Neuronal stem cell (in vitro differentiated cells): ENCODE measurements at regions not wholly inside any gene's neighbourhood (a gene's known extent, or its start where the extent isn't known, plus 50 kb on each side); places are given as distances from the start of the nearest gene placed in this dataset.

Source experiments
- DNase-seq: peaks from one replicate; pipeline ENCODE4 v3.0.0-alpha.2; 2013; ENCODE audit warnings: low spot score
- H2AFZ ChIP-seq: one replicate; pipeline ENCODE4 v1.6.1; 2013; ENCODE audit warnings: mild to moderate bottlenecking, low read length, inconsistent platforms
- H2AK5ac ChIP-seq: 2 replicates; pipeline ENCODE4 v1.6.1; 2013; ENCODE audit warnings: low read depth, mild to moderate bottlenecking, inconsistent platforms, low read length, moderate library complexity, mixed read lengths
- H2BK120ac ChIP-seq: 2 replicates; pipeline ENCODE4 v1.6.1; 2013; ENCODE audit warnings: low read depth, mild to moderate bottlenecking, inconsistent platforms, low read length, moderate library complexity, mixed read lengths
- H2BK12ac ChIP-seq: one replicate; pipeline ENCODE4 v1.6.1; 2013; ENCODE audit warnings: low read length, inconsistent platforms
- H2BK15ac ChIP-seq: 2 replicates; pipeline ENCODE4 v1.6.1; 2013; ENCODE audit warnings: mild to moderate bottlenecking, low read length, inconsistent platforms, mixed read lengths
- H2BK5ac ChIP-seq: one replicate; pipeline ENCODE4 v1.6.1; 2013; ENCODE audit warnings: inconsistent platforms, mild to moderate bottlenecking, low read length, moderate library complexity
- H3K14ac ChIP-seq: one replicate; pipeline ENCODE4 v1.6.1; 2013; ENCODE audit warnings: low read length, inconsistent platforms
- H3K18ac ChIP-seq: 2 replicates; pipeline ENCODE4 v1.6.1; 2013; ENCODE audit warnings: low read length, inconsistent platforms
- H3K23ac ChIP-seq: 2 replicates; pipeline ENCODE4 v1.6.1; 2013; ENCODE audit warnings: low read depth, mild to moderate bottlenecking, mixed read lengths, low read length, inconsistent platforms; ENCODE audit not compliant: poor library complexity
- H3K27ac ChIP-seq: replicated peaks from 3 replicates; pipeline ENCODE4 v1.5.1; 2013; ENCODE audit warnings: low read length, inconsistent platforms
- H3K27me3 ChIP-seq, 3 experiments: 2 replicates each; pipeline ENCODE4 v1.6.1; 2013; ENCODE audit warnings: low read length in 3 of 3, mild to moderate bottlenecking in 2 of 3, inconsistent platforms in 1 of 3, low read depth in 1 of 3, mixed read lengths in 1 of 3, moderate library complexity in 1 of 3; ENCODE audit not compliant: control insufficient read depth in 3 of 3, insufficient read depth in 3 of 3
- H3K36me3 ChIP-seq, 2 donors: replicated peaks in 1 of 2; 2 replicates each; pipeline ENCODE4 v1.6.1; 2013; ENCODE audit warnings: low read length in 2 of 2; ENCODE audit not compliant: control insufficient read depth in 2 of 2, insufficient read depth in 2 of 2
- H3K4ac ChIP-seq: 2 replicates; pipeline ENCODE4 v1.6.1; 2013; ENCODE audit warnings: inconsistent platforms, mild to moderate bottlenecking, low read length, moderate library complexity
- H3K4me1 ChIP-seq, 2 donors: 1 replicate in 1 of 2; 2 replicates in 1 of 2; pipeline ENCODE4 v1.6.1; 2013; ENCODE audit warnings: low read length in 2 of 2, low read depth in 1 of 2; ENCODE audit not compliant: control insufficient read depth in 2 of 2, insufficient read depth in 1 of 2
- H3K4me2 ChIP-seq: one replicate; pipeline ENCODE4 v1.6.1; 2013; ENCODE audit warnings: mild to moderate bottlenecking, low read length, inconsistent platforms; ENCODE audit not compliant: insufficient read depth, poor library complexity, severe bottlenecking
- H3K4me3 ChIP-seq, 2 donors: 2 replicates each; pipeline ENCODE4 v1.5.1; 2013; ENCODE audit warnings: low read length in 2 of 2, mild to moderate bottlenecking in 2 of 2, inconsistent platforms in 1 of 2, moderate library complexity in 1 of 2
- H3K79me1 ChIP-seq: one replicate; pipeline ENCODE4 v1.6.1; 2013; ENCODE audit warnings: low read depth, mild to moderate bottlenecking, inconsistent platforms, low read length, moderate library complexity
- H3K9ac ChIP-seq: one replicate; pipeline ENCODE4 v1.6.1; 2013; ENCODE audit warnings: mild to moderate bottlenecking, low read depth, low read length, inconsistent platforms; ENCODE audit not compliant: poor library complexity
- H3K9me3 ChIP-seq, 2 donors: replicated peaks in 1 of 2; 2 replicates each; pipeline versions ENCODE3 to v1.6.1; 2013; ENCODE audit warnings: low read length in 2 of 2, mild to moderate bottlenecking in 2 of 2, inconsistent platforms in 1 of 2, low read depth in 1 of 2, mixed read lengths in 1 of 2, moderate library complexity in 1 of 2; ENCODE audit not compliant: control insufficient read depth in 2 of 2, insufficient read depth in 1 of 2
- H4K8ac ChIP-seq: one replicate; pipeline ENCODE4 v1.6.1; 2013; ENCODE audit warnings: low read depth, mild to moderate bottlenecking, inconsistent platforms, low read length, moderate library complexity
- H4K91ac ChIP-seq: one replicate; pipeline ENCODE4 v1.6.1; 2013; ENCODE audit warnings: low read length, low read depth, mild to moderate bottlenecking, inconsistent platforms; ENCODE audit not compliant: poor library complexity
- WGBS, 2 donors: extraction: QIAGEN DNeasy Blood & Tissue Kit; methylation state at CpG; one replicate each; pipeline ENCODE4 v1.1.7; 2013; ENCODE audit warnings: missing lambda C conversion rate in 2 of 2, mixed read lengths in 1 of 2; ENCODE audit not compliant: insufficient read length in 2 of 2, insufficient replicate concordance in 1 of 2; ENCODE audit errors: extremely low coverage in 2 of 2; 5-methylcytosine and 5-hydroxymethylcytosine counted together

GRCh38 chr1:188463919-188464318, 1635.2 kb downstream of the PLA2G4A start:
- no peaks in the 10 kb centered on the region for H3K79me1 ChIP-seq
- no CpG with 5 or more reads among the region's 2 CpGs for WGBS, 2 donors
- H4K8ac ChIP-seq = no peak overlapping the region
- no peak overlapping the region for H3K18ac ChIP-seq
- DNase-seq = no peak
- H3K4me2 ChIP-seq = no peak overlapping the region
- H3K9ac ChIP-seq = no peak overlapping the region
- no peak overlapping the region for H3K4me3 ChIP-seq
- no peak overlapping the region for H2BK12ac ChIP-seq
- H4K91ac ChIP-seq = no peak overlapping the region
- H2AFZ ChIP-seq = no peak overlapping the region
- no peak overlapping the region for H2BK15ac ChIP-seq
- H3K4me1 ChIP-seq = no peaks in the 10 kb centered on the region
- H3K23ac ChIP-seq = no peak overlapping the region
- H3K14ac ChIP-seq = no peak overlapping the region
- H3K27me3 ChIP-seq = no peaks in the 10 kb centered on the region
- no peak overlapping the region for H2AK5ac ChIP-seq
- H3K36me3 ChIP-seq = no peaks in the 10 kb centered on the region
- no peaks in the 10 kb centered on the region for H3K9me3 ChIP-seq
- no peak overlapping the region for H2BK120ac ChIP-seq
- no peak overlapping the region for H3K4ac ChIP-seq
- H3K27ac ChIP-seq = no peak overlapping the region
- H2BK5ac ChIP-seq = no peak overlapping the region

- no peak for DNase-seq
- H2BK5ac ChIP-seq = no peak overlapping the region
- H3K4me3 ChIP-seq = no peak overlapping the region
Measured at GRCh38 chr1:188466539-188466938, 1637.8 kb downstream of the PLA2G4A start.

GRCh38 chr1:188476606-188477005, 1647.9 kb downstream of the PLA2G4A start:
- Histone ChIP-seq H3K4me2 (no peak overlapping the region), H3K4me3 (no peak overlapping the region), H3K27me3 (no peaks in the 10 kb centered on the region), H3K36me3 (no peaks in the 10 kb centered on the region), H2BK15ac (no peak overlapping the region), H3K4me1 (no peaks in the 10 kb centered on the region), H3K9me3 (no peaks in the 10 kb centered on the region), H2AFZ (peak overlapping the region; percentile 17), H2AK5ac (no peak overlapping the region), H3K14ac (no peak overlapping the region), H3K23ac (no peak overlapping the region), H2BK120ac (no peak overlapping the region), H3K4ac (no peak overlapping the region), H2BK5ac (no peak overlapping the region), H2BK12ac (no peak overlapping the region), H3K27ac (no peak overlapping the region), H3K18ac (no peak overlapping the region), H3K79me1 (no peaks in the 10 kb centered on the region), H3K9ac (no peak overlapping the region), H4K91ac (no peak overlapping the region), H4K8ac (no peak overlapping the region)
- no CpG with 5 or more reads among the region's 1 CpG for WGBS, 2 donors
- DNase-seq = no peak

More at GRCh38 chr1:188466539-188466938, 1637.8 kb downstream of the PLA2G4A start:
- Histone ChIP-seq H3K23ac (no peak overlapping the region), H3K9ac (no peak overlapping the region), H2AK5ac (no peak overlapping the region), H2BK15ac (no peak overlapping the region), H3K36me3 (no peaks in the 10 kb centered on the region), H3K4me1 (no peaks in the 10 kb centered on the region), H2BK12ac (no peak overlapping the region), H3K27me3 (no peaks in the 10 kb centered on the region), H3K9me3 (no peaks in the 10 kb centered on the region), H3K14ac (no peak overlapping the region), H2AFZ (no peak overlapping the region), H3K18ac (no peak overlapping the region), H3K27ac (no peak overlapping the region), H4K91ac (no peak overlapping the region), H3K4ac (no peak overlapping the region), H3K4me2 (no peak overlapping the region), H4K8ac (no peak overlapping the region), H2BK120ac (no peak overlapping the region), H3K79me1 (no peaks in the 10 kb centered on the region)
- WGBS, 2 donors = no CpG with 5 or more reads among the region's 4 CpGs

- H3K9me3 ChIP-seq = no peaks in the 10 kb centered on the region
- H3K18ac ChIP-seq = no peak overlapping the region
- H3K27me3 ChIP-seq = no peaks in the 10 kb centered on the region
- H2AFZ ChIP-seq = peak overlapping the region; percentile 59
- H3K9ac ChIP-seq = no peak overlapping the region
- no peak overlapping the region for H3K27ac ChIP-seq
- no peak overlapping the region for H2BK12ac ChIP-seq
- WGBS, 2 donors = no CpG with 5 or more reads among the region's 5 CpGs
- no peaks in the 10 kb centered on the region for H3K79me1 ChIP-seq
- H2BK5ac ChIP-seq = no peak overlapping the region
- H4K8ac ChIP-seq = no peak overlapping the region
- H3K4me2 ChIP-seq = no peak overlapping the region
- H2BK120ac ChIP-seq = no peak overlapping the region
- H3K36me3 ChIP-seq = no peaks in the 10 kb centered on the region
- H3K4ac ChIP-seq = no peak overlapping the region
- DNase-seq = no peak
- H3K23ac ChIP-seq = no peak overlapping the region
- no peak overlapping the region for H2AK5ac ChIP-seq
- H4K91ac ChIP-seq = no peak overlapping the region
- no peak overlapping the region for H3K4me3 ChIP-seq
- H2BK15ac ChIP-seq = no peak overlapping the region
- H3K14ac ChIP-seq = no peak overlapping the region
- peaks cover 1 to 3% of the 10 kb centered on the region in 2 donors for H3K4me1 ChIP-seq
Measured at GRCh38 chr1:188489336-188490112, 1660.8 kb downstream of the PLA2G4A start.
